Adrenal gland (tissue), 9 donors: ENCODE measurements at regions not wholly inside any gene's neighbourhood (a gene's known extent, or its start where the extent isn't known, plus 50 kb on each side); places are given as distances from the start of the nearest gene placed in this dataset.

Experiments
- DNase-seq, 7 donors: peaks; one replicate each; pipeline ENCODE4 v3.0.0-alpha.2; 2019 to 2020
- H3K27ac ChIP-seq, 5 donors: fragments of 200-600 bp; sonication (generic) in 4 of 5; 1 replicate in 3 of 5; 2 replicates in 2 of 5; pipeline versions ENCODE4 v1.5.1 to v1.8.0; 2016 to 2020; ENCODE audit warnings: mild to moderate bottlenecking in 1 of 5
- H3K27me3 ChIP-seq: fragments of 200-600 bp; 2 replicates; pipeline ENCODE4 v1.8.0; 2021
- H3K36me3 ChIP-seq, 2 donors: fragments of 200-600 bp; replicated peaks in 1 of 2; 1 replicate in 1 of 2; 2 replicates in 1 of 2; pipeline versions ENCODE4 v1.5.1 to v1.8.0; 2018 to 2022
- H3K4me1 ChIP-seq, 2 donors: fragments of 200-600 bp; replicated peaks in 1 of 2; 1 replicate in 1 of 2; 2 replicates in 1 of 2; pipeline versions ENCODE4 v1.5.1 to v1.8.0; 2018 to 2021
- H3K4me3 ChIP-seq, 4 donors: fragments of 200-600 bp; sonication (generic) in 3 of 4; one replicate each; pipeline ENCODE4 v1.5.1; 2016 to 2018
- H3K9me3 ChIP-seq, 3 donors: fragments of 200-600 bp; sonication (generic) in 1 of 3; replicated peaks in 1 of 3; 1 replicate in 2 of 3; 2 replicates in 1 of 3; pipeline versions ENCODE4 v1.5.1 to v1.8.0; 2016 to 2021
- CTCF ChIP-seq, 6 experiments: fragments of 450-650 bp in 4 of 6; fragments of 200-600 bp in 2 of 6; sonication (generic) in 1 of 6; IDR thresholded peaks; 1 replicate in 5 of 6; 2 replicates in 1 of 6; pipeline versions ENCODE4 v1.5.1 to v1.8.0; 2016 to 2021; ENCODE audit warnings: antibody characterized with exemption in 6 of 6, mild to moderate bottlenecking in 2 of 6, moderate library complexity in 1 of 6
- POLR2A ChIP-seq, 2 donors: fragments of 450-650 bp; IDR thresholded peaks; one replicate each; pipeline ENCODE4 v1.6.1; 2017; ENCODE audit warnings: antibody characterized with exemption in 2 of 2, mild to moderate bottlenecking in 2 of 2, moderate library complexity in 1 of 2
- WGBS, 4 donors: extraction: QIAGEN DNeasy Blood & Tissue Kit in 2 of 4; methylation state at CpG; one replicate each; pipeline versions ENCODE4 v1.1.5 to v1.1.7; 2013 to 2017; 5-methylcytosine and 5-hydroxymethylcytosine counted together
- intact Hi-C, 2 donors: fragments of 100-400 bp; cut with DNase I; formaldehyde crosslinking; loops; one replicate each; pipeline versions ENCODE4 v1.14.1 to v1.15.0; 2022 to 2023
- donor health status: healthy with polysubstance abuse.
- donor health status: Bipolar disorder and iron deficiency.
- donor health status: DM: yes; HTN: yes; CAD: no.
- donor health status: DM: no; HTN: no; CAD: no.
- donor health status: DM: no; HTN: no; CAD: no.

GRCh38 chr13:42418184-42418583, 146.2 kb downstream of the AKAP11 start:
- Histone ChIP-seq H3K4me3 (no peak overlapping the region), H3K27me3 (no peaks in the 10 kb centered on the region), H3K36me3 (no peaks in the 10 kb centered on the region), H3K27ac (no peak overlapping the region), H3K4me1 (no peaks in the 10 kb centered on the region), H3K9me3 (no peaks in the 10 kb centered on the region)
- TF ChIP-seq POLR2A (IDR thresholded peaks at IDR 0.05) (no peak), CTCF (IDR thresholded peaks at IDR 0.05) (no peak)
- 54 to 84% (median 72%) methylated on average over 2 of the region's 2 CpGs for WGBS, 4 donors
- DNase-seq: no peak
- intact Hi-C loops: no loop called here

DNA sequence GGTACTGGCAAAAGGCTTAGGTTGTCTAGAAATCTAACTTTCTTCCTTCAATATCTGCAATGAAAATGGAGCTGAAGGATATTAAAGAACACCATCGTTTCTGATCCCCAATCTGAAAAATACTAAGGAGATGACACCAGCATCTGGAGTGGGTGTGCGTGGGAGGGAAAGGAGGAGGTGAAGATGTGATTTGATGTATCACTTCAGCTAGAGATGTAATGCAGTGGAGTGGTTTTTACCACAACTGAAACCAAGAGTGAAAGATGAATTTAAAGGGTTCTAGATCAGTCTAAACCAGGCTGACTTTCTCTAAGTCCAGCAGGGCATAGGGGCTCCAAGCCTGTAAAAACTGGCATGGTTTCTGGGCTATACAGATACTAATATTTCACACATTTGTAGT, 148.4 kb downstream of the AKAP11 start:
- H3K9me3 ChIP-seq: no peaks in the 10 kb centered on the region
- H3K4me3 ChIP-seq: no peak overlapping the region
- 62 to 81% (median 72%) methylated on average over 2 of the region's 2 CpGs for WGBS, 4 donors
- DNase-seq: no peak
- no peaks in the 10 kb centered on the region for H3K36me3 ChIP-seq
- no peaks in the 10 kb centered on the region for H3K27me3 ChIP-seq
- TF ChIP-seq POLR2A (IDR thresholded peaks at IDR 0.05): no peak
- no peak for TF ChIP-seq CTCF (IDR thresholded peaks at IDR 0.05)
- H3K27ac ChIP-seq: no peak overlapping the region
- intact Hi-C loops: no loop called here
- no peaks in the 10 kb centered on the region for H3K4me1 ChIP-seq

GRCh38 chr13:42422681-42423080, 150.7 kb downstream of the AKAP11 start:
- 62 to 81% (median 80%) methylated on average over 2 of the region's 2 CpGs for WGBS, 4 donors
- DNase-seq: no peak
- no peaks in the 10 kb centered on the region for H3K9me3 ChIP-seq
- H3K4me3 ChIP-seq: no peak overlapping the region
- intact Hi-C loops: no loop called here
- TF ChIP-seq CTCF (IDR thresholded peaks at IDR 0.05): no peak
- TF ChIP-seq POLR2A (IDR thresholded peaks at IDR 0.05): no peak
- H3K4me1 ChIP-seq: no peaks in the 10 kb centered on the region
- H3K27ac ChIP-seq: no peak overlapping the region
- no peaks in the 10 kb centered on the region for H3K27me3 ChIP-seq
- no peaks in the 10 kb centered on the region for H3K36me3 ChIP-seq

- Histone ChIP-seq H3K36me3 (no peaks in the 10 kb centered on the region), H3K4me3 (no peak overlapping the region), H3K27me3 (no peaks in the 10 kb centered on the region), H3K4me1 (no peaks in the 10 kb centered on the region), H3K27ac (no peak overlapping the region), H3K9me3 (no peaks in the 10 kb centered on the region)
- no peak for DNase-seq
- intact Hi-C loops: no loop called here
- no peak for TF ChIP-seq POLR2A (IDR thresholded peaks at IDR 0.05)
- TF ChIP-seq CTCF (IDR thresholded peaks at IDR 0.05): no peak
- WGBS, 4 donors: 79 to 85% (median 81%) methylated on average over 2 of the region's 2 CpGs
These were observed 149.8 kb upstream of the TNFSF11 start for GRCh38 chr13:42424182-42424581.
